ENCODE measurements at regions not wholly inside any gene's neighbourhood (a gene's known extent, or its start where the extent isn't known, plus 50 kb on each side); places are given as distances from the start of the nearest gene placed in this dataset.
"Not testable (repeated sequence)": the region's sequence is repeated elsewhere in the genome, so short reads cannot be mapped to it uniquely, and the experiment has no call there.

DNA sequence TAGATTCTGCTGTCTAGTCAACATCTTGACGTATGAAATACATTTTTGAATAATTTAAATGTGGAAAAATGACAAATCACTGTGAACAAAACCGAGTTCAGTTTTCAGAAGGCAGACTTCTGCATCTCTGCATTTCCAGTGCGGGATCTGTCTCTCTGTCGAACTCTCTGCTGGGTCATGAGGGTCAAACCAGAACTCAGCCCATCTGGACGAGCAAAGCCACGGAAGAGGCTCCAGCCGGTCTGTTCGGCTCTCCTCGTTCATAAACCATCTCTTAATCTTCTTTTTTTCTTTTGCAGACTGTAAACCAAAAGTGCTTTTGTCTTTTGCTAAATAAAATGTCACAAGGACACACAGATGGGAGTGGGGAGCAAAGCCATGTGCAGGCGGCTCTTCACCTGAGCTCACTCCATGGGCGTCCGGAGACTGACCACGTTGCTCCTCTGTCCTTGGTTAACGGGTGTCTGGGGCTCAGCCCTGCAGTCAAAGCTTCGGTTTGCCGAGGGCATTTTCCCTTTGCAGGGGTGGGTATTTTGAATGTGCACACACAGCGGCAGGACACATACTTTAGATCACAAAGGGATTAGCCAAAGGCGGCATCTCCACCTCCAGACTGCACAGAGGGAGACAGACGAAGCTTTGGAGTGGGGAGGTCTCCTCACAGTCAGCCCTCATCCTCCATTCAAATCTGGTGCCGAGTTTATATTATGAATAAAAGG, 737.9 kb upstream of the SALL3 start:
- DNase-seq: no peak

DNA sequence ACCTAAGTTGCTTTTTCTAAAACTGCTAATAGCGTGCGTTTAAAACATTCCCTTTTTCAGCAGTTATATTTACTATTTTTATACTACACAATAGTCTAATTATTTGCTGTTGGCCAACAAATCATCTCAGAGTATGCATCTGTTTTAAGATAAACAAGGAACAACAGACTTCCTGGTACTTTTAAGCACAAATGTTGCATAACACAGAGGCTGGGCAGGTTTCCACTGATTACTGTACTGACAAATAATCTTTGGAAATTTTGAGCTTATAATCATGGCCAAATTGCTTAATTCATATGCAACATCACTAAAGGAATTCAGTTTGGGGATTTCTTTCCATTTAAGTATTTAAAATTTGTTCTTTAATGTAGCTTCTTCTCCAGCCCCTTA, 737.4 kb upstream of the SALL3 start:
- DNase-seq: no peak

DNA sequence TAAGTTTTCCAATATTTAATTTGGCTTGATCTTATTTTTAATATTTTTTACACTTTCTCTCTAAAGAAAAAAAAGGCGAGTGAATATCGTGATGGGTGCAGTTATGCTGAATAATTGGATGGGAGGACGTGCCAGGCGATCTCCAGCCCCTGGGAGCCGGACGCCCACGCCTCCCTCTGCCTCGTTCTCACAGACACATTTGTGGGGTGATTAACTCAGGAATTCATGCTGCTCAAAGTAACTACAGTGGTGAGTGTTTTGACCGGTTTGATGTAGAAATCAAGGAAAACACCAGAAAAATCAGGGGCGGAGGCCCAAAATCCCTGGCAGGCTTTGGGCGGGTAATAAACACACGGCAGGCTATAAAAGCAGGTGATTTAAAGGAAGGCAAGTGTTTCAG, 736.8 kb upstream of the SALL3 start:
- DNase-seq: no peak

DNA sequence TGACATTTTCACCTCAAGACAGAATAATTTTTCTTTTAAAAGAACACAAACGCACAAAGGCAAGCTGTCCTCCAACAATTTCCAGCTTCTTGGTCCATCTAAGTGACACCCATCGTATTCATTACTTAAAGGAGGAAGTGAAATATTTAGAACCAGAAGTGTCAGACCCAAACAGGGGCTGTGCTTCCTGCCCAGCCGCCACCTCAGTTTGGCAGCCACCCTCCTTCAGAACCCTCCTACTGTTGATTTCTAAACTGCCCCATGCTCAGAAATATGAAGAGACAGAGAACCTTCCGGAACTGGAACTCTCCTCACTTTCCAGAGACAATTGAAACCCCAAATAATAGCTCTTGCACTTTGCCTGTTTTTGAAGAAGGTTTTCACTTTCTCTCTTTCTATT, 734.8 kb upstream of the SALL3 start:
- DNase-seq: no peak

DNA sequence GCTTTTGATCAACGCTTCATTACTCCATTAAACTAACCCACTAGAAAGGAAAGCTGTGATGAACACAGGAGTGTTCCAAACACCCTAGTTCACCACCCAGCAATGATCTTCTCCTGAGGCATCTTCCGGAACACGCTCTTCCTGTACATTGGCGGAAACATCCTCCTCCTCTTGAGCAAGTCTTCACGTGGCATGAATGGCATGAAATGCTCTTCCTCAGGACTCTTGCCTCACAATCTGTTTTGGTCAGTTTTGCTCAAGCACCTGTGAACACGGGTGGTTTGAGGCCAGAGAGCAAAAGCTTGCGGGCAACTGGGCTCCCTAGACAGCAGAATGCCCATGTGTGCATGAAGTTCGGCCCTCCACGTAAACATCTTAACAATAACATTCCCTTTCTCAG, 734.2 kb upstream of the SALL3 start:
- DNase-seq: no peak

DNA sequence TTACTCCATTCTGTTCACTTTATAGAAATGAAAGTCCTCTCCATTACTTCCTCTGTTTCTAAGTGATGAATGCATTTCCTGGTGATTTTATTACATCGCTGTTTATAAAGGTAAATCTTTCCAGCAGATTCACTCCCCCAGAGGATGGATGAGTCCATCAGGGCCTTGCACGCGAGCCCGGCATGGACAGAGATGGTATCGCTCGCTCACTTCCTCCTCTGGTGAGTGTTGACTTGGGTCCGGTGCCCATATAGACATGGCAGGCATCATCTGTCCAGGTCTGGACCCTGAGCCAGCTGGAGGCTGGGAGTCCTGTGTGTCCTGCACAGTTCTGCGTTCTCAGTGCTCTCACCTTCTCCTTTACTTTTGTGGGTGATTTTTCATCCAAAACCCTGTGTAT, 733.6 kb upstream of the SALL3 start:
- no peak for DNase-seq

DNA sequence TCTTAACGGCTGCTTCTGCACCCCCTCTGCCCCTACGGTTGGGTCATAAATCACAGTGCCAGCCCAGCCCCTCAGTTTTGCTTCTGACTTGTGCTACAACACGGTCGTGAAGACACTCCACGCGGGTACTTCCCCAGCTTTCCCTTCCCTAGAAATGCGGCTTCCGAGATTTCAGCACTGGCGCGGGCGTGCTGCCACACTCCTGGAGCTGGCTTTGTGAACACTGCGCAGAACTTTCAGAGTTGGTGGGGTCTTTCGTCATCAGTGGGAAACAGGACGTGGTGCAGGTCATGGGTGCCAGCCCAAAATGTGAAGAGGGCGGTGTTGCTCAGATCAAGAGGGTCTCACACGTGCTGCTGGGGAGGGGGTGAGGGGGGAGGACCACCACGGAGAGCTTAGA, 733.0 kb upstream of the SALL3 start:
- no peak for DNase-seq

DNA sequence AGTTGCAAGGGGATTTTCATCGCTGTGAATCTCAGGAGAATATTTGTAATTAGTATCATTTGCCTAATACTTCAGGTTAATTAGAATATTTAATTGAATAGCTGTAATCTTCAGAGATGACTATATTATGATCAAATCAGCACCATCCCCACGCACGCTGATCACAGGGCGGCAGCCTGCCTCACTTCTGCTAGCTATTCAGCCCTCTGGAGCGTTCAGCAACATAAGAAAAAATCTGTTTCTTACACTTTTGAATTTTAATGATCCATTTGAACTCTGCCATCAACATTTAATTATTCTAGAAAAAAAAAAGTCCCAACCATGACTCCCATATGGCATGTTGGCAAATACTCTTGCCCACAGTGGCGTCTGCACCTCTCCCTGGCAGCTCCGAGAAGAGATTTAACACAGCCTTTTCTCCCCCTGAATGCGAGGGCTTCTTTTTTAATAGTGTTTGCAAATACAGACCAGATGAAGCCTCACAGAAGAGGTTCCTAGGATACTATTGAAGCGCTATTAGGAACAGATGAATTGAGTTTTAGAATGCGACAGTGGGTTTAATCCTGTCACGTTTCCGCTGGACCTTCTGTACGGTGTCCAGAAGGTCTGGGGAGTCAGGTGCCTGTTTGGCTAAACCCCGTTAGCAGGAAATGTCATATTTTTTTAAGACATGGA, 731.9 kb upstream of the SALL3 start:
- DNase-seq: no peak

DNA sequence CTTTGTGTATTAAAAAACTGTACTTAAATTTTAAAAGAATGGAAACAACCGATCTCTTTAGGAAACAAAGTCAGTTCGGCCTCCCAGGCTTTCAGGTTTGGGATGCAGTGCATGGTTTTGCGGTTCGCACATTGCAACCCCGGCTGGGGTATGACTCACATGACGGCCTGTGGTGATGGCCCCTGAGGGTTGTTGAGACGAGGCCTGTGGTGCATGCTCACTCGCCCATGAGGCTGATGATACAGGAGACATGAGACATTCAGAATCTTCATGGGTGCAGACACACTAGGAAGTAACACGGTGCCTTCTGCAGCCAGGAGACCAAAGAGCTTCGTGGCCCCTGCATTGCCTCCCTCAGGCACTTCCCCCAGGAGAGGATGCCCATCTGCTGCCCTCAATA, 724.6 kb upstream of the SALL3 start:
- DNase-seq: no peak

DNA sequence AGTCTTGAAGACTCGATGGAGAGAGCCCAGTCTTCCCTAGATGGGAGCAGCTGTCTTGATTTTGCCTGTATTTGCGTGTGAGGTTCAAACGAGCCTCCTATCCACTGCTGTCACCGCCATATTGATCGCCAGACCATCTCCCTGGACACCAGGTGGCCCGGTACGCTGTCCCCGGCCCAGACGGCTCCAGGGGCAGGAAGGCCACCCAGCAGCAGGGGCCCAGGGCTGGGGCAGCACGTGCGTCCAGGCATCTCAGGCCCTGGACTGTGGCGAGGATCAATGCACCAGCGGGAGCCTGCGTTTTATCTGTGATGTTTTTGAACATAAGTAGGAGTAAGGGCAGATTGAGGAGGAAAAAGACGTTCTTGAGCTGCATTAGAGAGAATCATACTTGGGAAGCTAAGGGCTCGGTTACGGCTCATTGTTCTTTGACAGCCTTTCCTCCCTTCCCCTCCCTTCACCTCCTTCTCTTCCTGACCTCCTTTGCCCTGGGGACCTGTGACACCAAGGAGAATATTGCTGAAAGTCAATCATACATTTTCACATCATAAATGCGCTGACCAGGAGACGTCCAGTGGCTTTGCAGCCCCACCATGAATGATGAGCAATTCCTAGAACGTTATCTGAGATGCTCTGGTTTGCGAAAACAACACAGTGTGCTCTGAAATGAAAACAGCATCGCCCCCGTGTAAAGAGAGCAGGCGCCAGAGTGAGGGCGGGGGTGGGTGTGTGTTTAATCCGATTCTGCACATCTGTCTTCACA, 711.2 kb upstream of the SALL3 start:
- no peak for DNase-seq

DNA sequence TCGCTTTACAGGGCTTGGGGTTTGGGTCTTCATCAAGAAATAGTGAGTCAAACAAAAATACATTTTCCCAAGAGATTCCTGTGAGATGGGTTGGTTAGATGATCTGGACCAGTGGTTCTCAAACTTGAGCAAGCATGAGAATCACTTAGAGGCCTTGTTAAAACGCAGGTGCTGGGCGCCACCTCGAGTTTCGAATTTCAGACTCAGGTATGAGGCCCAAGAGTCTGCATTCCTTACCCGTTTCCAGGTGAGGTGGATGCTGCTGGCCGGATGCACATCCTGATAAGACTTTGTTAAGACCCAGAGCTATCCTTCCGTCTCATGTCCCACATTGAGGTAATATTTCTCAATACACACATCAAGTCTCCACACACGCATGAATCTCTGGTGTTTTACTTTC, 707.8 kb upstream of the SALL3 start:
- no peak for DNase-seq

DNA sequence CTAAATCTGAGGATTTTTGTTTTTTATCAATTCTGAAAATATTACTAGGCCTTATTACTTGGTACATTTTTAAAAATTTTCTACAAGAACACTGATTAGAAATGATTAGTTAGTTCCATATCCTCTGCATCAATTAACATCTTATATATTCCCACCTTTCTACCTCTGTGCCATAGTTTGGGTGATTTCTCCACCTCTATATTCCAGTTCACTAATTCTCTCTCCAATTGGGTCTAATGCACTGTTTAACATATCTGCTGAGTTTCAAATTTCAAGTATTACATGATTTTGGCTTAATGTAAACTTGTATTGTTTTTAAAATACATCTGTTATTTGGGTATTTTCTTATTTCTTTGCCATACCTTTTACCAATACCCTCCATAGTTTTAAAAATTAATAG, 705.7 kb upstream of the SALL3 start:
- DNase-seq: no peak

DNA sequence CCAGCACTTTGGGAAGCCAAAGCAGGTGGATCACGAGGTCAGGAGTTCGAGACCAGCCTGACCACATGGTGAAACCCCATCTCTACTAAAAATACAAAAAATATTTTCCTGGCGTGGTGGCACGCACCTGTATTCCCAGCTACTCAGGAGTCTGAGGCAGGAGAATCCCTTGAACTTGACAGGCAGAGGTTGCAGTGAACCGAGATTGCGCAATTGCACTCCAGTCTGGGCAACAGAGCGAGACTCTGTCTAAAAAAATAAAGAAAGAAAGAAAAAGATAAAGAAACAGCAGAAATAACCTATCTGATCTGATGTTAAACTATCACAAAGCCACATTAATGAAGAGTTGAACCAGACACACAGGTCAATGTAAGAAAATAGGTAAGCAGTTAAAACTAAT, 696.2 kb upstream of the SALL3 start:
- not testable (repeated sequence) for DNase-seq

DNA sequence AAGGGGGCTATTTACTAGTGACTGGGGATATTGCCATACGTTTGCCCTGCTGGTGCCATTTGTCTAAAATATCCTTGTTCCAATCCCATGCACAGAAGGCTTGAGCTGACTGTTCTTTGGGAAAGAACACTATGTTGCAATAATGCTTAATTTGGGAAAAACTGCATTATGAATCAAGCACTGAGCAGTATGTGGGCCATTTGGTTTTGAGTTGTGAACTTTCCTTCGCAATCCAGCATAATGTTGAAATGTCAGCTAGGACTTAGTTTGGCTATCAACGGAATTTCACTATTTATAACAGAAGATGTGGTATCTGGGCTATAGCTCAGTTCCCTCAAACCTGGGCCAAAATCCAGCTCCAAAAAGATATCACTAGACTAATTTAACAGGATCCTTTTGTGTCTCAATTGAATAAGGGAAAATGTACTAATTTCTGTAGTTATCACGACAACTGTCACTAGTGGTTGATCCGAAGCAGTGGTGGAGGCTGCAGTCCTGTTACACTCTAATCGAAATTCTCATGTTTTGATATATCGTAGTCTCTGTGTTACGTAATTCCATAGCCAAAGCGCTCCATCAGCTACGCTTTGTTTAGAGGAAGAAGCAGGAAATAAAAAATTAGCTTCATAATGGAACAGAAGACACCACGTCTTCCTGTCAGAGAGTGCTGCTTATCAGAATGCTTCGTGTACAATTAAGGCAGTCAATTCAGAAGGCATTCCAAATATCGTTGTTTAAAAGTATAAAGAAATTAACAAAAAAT, 686.8 kb upstream of the SALL3 start:
- DNase-seq: no peak

DNA sequence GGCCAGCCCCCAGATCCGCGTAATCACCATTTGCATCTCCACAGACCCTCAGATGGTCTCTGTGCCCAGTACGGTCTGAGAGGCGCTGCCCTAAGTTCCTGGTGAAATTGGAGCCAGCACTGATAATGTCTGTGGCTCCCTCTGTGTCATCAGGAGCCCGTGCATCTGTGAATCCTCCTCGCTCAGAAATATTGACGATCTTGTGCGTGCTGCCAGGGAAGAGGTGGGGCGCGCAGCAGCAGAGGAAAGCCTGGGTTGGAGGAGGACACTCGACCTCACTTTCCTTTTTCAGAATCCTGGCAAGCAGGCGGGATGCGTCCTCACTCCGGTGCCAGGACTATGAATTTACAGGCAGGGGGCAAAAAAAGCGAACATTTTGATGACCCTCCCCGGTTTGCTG, 686.1 kb upstream of the SALL3 start:
- no peak for DNase-seq

DNA sequence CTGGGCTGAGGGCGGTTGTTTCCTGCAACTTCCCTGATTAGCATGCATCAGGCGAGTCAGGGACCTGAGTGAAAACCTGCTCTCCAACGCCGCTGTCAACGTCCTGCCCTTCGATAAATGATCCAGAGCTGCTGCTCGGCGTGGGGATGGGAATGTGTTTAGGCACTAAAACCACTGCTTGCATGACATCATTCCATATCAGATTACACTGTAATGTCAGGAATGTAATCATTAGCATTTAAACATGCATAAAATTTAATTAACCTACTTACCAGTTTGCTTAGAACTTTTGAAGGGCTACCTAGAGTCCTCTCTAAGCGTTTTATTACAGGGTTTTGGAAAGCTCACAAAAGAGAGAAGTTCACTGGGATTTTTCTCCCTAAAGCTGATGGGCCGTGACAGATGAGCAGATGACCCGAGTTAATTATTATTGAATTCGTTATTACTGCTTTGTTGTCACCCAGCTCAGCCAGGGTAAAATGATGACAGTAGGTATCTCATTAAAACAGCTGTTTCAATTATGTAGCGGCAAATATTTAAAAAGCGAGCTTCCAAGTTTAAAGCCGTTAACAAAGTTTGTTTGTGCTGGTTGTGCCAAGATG, 685.6 kb upstream of the SALL3 start:
- no peak for DNase-seq

DNA sequence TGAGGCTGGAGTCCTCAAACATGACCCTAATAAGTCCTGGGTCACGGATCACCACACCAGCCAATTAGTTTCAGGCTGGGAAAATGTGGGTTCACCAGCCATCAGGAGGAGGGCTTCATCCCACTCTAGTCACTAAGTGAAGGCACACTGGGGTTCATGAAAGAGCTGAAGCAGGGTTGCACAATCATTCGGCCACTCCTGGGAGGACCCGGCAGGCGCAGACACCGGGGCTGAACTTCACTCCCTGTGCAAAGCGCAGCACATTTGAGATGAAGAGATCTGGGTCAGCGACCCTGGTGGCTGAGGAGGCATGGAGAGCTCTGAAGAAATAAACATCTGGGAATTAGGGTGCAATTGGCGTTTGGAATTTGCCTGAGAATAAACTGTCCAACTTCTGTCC, 684.4 kb upstream of the SALL3 start:
- DNase-seq: no peak

DNA sequence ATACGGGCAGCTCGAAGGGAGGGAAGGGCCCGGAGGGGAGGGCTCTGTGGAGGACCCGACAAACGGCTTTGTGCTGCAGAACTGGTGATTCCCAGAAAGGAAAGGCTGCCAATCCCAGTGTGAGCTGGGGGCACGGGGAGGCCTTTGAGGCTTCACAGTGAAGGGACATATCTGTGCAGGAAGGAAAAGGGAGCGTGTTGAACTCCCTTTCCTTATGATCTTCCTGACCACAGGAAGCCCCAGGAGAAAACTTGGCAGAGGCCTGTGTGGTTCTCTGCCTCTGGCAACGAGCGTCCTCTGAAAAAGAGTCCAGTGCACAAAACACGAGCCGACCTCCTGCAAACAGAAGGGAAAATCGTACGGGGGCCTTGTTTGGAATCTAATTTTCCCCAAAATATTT, 683.5 kb upstream of the SALL3 start:
- no peak for DNase-seq

DNA sequence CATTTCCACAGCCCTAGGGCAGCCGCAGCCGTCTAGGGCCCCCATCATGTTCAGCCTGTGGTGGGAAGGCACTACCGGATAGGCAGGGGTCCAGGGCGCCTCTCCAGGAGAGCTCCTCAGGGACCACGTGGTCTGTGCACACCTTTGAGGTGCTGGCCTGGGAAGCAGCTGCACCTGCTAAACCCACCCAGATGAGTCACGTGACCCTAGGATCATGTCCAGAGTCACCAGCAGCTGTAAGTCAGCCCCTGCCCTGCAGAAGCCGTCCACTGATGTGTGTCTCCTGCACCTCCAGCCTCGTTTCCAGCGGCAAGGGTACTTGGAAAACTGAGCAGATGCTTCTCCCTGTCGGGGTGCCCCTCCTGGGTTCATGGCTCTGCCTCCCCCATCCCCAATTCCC, 682.6 kb upstream of the SALL3 start:
- no peak for DNase-seq

DNA sequence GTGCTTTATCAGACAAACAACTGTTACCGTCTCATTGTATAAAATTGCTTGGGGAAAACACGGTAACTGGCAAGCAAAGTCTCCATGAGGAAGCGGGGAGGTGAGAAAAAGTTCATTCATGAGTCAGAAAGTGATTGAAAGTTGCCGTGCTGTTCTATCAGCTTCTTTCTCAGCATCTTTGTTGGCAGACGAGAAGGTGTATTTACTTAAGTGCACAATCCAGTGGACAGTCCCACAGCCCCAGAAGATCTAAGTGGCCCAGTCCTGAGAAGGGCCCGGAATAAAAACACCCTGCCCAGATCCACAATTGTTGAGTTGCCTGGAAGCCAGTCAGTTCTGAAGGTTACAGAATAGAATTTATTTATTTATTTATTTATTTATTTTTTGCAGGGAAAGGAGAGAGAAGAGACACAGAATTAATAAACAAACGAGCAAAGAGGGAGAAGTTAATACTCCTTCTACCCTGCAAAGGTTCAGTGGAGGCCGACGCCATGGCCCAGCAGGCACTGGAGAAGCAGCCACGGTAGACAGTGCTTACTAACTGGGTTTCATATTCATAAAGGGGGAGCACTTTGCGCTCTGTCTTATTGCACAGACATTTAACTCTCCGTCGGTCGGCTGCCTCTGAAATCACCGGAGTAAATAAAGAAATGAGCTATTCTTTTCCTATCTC, 676.0 kb upstream of the SALL3 start:
- DNase-seq: no peak

DNA sequence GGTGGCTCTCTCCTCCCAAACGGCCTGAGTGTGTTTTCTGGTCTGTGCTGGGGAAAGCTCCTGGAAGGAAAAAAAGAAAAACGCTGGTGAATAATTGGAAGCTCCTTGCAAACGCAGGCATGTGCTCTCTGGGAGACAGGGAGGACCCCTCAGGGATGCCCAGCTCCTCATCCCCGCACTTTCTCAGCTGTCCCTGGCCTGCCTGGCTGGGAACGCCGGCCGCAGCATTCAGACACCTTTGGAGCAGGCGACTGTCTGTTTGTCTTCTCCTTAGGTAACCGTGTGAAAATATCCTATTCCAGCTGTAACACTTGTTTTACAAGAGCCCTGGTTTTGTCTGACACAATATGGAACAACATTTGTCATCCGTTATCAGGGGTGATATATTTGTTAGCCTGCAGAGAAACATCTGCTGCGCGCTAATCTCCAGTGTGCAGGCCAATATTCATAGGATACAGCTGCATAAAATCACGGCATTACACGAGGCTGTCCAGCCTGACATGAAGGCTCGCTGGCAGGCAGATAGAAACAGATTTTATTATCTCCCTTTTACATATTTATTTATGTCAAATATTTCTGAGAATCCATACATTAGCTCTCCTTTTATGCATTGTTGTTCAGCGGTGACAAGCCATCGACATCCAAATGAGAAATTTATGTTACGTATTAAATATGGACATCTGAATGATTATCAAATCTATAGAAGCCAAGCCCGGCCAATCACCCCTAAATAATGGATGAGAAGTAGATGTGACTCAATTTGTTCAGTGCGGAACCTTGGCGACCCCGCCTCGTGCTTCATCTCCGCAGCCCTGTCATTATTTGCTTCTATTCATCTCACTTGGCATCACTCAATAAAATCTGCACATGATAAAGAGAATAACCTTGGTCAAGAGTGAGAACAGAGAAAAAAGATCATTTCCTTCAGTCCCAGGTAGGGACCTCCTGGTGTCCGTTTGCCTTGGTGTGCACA, 675.1 kb upstream of the SALL3 start:
- no peak for DNase-seq
